GM12878 (cell line): ENCODE measurements at regions not wholly inside any gene's neighbourhood (a gene's known extent, or its start where the extent isn't known, plus 50 kb on each side); places are given as distances from the start of the nearest gene placed in this dataset.

ENCODE experiments used
- CTCF ChIP-seq, 3 experiments: IDR thresholded peaks in 2 of 3; conservative IDR thresholded peaks in 1 of 3; 2 replicates each; pipeline ENCODE4 v1.5.1; 2011; ENCODE audit warnings: low read depth in 3 of 3, low read length in 3 of 3, mild to moderate bottlenecking in 3 of 3, control low read depth in 2 of 3, moderate library complexity in 2 of 3, inconsistent platforms in 1 of 3, mixed read lengths in 1 of 3; ENCODE audit not compliant: control insufficient read depth in 2 of 3, insufficient read depth in 1 of 3; ENCODE audit errors: extremely low read depth in 1 of 3
- RFX5 ChIP-seq: IDR thresholded peaks from 2 replicates; pipeline ENCODE4 v1.6.1; 2011; ENCODE audit warnings: low read depth, low read length, improper control_type of control experiment

GRCh38 chr6:164321297-164321696 is 906.8 kb downstream of the QKI start:
- TF ChIP-seq CTCF (IDR thresholded peaks at IDR 0.05 in 2 of 3, conservative IDR thresholded peaks at IDR 0.05 in 1 of 3; ENCODE audit: control insufficient read depth in 2 of 3, extremely low read depth in 1 of 3, insufficient read depth in 1 of 3, low read depth in 3 of 3, low read length in 3 of 3) (no peak), RFX5 (no peak)
